ENCODE measurements at regions not wholly inside any gene's neighbourhood (a gene's known extent, or its start where the extent isn't known, plus 50 kb on each side); places are given as distances from the start of the nearest gene placed in this dataset.

GRCh38 chr5:56535347-56535746, 280.0 kb upstream of the MAP3K1 start:
- no peak overlapping the region for H3K27ac ChIP-seq
- TF ChIP-seq POLR2A (IDR thresholded peaks at IDR 0.05): no peak
- TF ChIP-seq POLR2AphosphoS5 (IDR thresholded peaks at IDR 0.05): no peak
- TF ChIP-seq CTCF (IDR thresholded peaks at IDR 0.05): no peak
- TF ChIP-seq EP300 (IDR thresholded peaks at IDR 0.05): no peak
- 96 to 100% methylated on average over 1 of the region's 1 CpG for WGBS, 2 donors

GRCh38 chr5:56534102-56534829, 281.1 kb upstream of the MAP3K1 start:
- H3K4me1 ChIP-seq: peaks cover 0 to 5% (median 0%) of the 10 kb centered on the region in 4 donors
- peak in 1 of 2 donors; percentile 40 for DNase-seq
- H3K9me3 ChIP-seq: no peaks in the 10 kb centered on the region
- H3K4me3 ChIP-seq: no peak overlapping the region
- ATAC-seq (ENCODE audit: low FRiP score in 2 of 2): no peak
- TF ChIP-seq POLR2AphosphoS5 (IDR thresholded peaks at IDR 0.05): no peak
- TF ChIP-seq POLR2A (IDR thresholded peaks at IDR 0.05): no peak
- TF ChIP-seq CTCF (IDR thresholded peaks at IDR 0.05): no peak
- TF ChIP-seq EP300 (IDR thresholded peaks at IDR 0.05): no peak
- H3K36me3 ChIP-seq: no peaks in the 10 kb centered on the region
- 77 to 79% methylated on average over 5 to 6 of the region's 6 CpGs for WGBS, 2 donors
- H3K27me3 ChIP-seq: no peaks in the 10 kb centered on the region
- H3K27ac ChIP-seq: no peak overlapping the region

More at GRCh38 chr5:56535347-56535746, 280.0 kb upstream of the MAP3K1 start:
- Histone ChIP-seq H3K4me1 (no peaks in the 10 kb centered on the region), H3K9me3 (no peaks in the 10 kb centered on the region), H3K4me3 (no peak overlapping the region), H3K27me3 (no peaks in the 10 kb centered on the region), H3K36me3 (no peaks in the 10 kb centered on the region)
- no peak for DNase-seq
- no peak for ATAC-seq (ENCODE audit: low FRiP score in 2 of 2)

GRCh38 chr5:56532466-56532865, 282.9 kb upstream of the MAP3K1 start:
- DNase-seq (no peak), ATAC-seq (ENCODE audit: low FRiP score in 2 of 2) (no peak)
- H3K36me3 ChIP-seq: no peaks in the 10 kb centered on the region
- H3K4me1 ChIP-seq: peaks cover 0 to 5% (median 0%) of the 10 kb centered on the region in 4 donors
- no peak overlapping the region for H3K27ac ChIP-seq
- no peak for TF ChIP-seq CTCF (IDR thresholded peaks at IDR 0.05)
- no peak for TF ChIP-seq POLR2A (IDR thresholded peaks at IDR 0.05)
- TF ChIP-seq POLR2AphosphoS5 (IDR thresholded peaks at IDR 0.05): no peak
- TF ChIP-seq EP300 (IDR thresholded peaks at IDR 0.05): no peak
- no peak overlapping the region for H3K4me3 ChIP-seq
- 47 to 62% methylated on average over 3 of the region's 3 CpGs for WGBS, 2 donors
- H3K27me3 ChIP-seq: no peaks in the 10 kb centered on the region
- H3K9me3 ChIP-seq: no peaks in the 10 kb centered on the region

- 89 to 95% methylated on average over 2 of the region's 2 CpGs for WGBS, 2 donors
- Histone ChIP-seq H3K36me3 (no peaks in the 10 kb centered on the region), H3K4me3 (no peak overlapping the region), H3K4me1 (peaks cover 0 to 5% (median 0%) of the 10 kb centered on the region in 4 donors), H3K27me3 (no peaks in the 10 kb centered on the region), H3K27ac (no peak overlapping the region), H3K9me3 (no peaks in the 10 kb centered on the region)
- no peak for TF ChIP-seq POLR2AphosphoS5 (IDR thresholded peaks at IDR 0.05)
- ATAC-seq (ENCODE audit: low FRiP score in 2 of 2): no peak
- no peak for DNase-seq
Measured at GRCh38 chr5:56530626-56531138, 284.7 kb upstream of the MAP3K1 start.

- H3K27ac ChIP-seq: peak overlapping the region in 1 of 4 donors; percentile 12
- peak in 1 of 2 donors; percentile 46 for ATAC-seq (ENCODE audit: low FRiP score in 2 of 2)
- peak; percentile 18 to 38 for DNase-seq
- WGBS, 2 donors: 73 to 77% methylated on average over 13 to 16 of the region's 16 CpGs
- TF ChIP-seq EP300 (IDR thresholded peaks at IDR 0.05) (no peak), POLR2AphosphoS5 (IDR thresholded peaks at IDR 0.05) (no peak), CTCF (IDR thresholded peaks at IDR 0.05) (no peak), POLR2A (IDR thresholded peaks at IDR 0.05) (no peak)
- no peaks in the 10 kb centered on the region for H3K27me3 ChIP-seq
- H3K9me3 ChIP-seq: no peaks in the 10 kb centered on the region
- peaks cover 0 to 5% (median 0%) of the 10 kb centered on the region in 4 donors for H3K4me1 ChIP-seq
- no peaks in the 10 kb centered on the region for H3K36me3 ChIP-seq
- no peak overlapping the region for H3K4me3 ChIP-seq
Measured at GRCh38 chr5:56529666-56530430, 285.5 kb upstream of the MAP3K1 start.

Measured in upper lobe of left lung (tissue), 6 donors.